VCaP (cell line): ENCODE measurements at regions not wholly inside any gene's neighbourhood (a gene's known extent, or its start where the extent isn't known, plus 50 kb on each side); places are given as distances from the start of the nearest gene placed in this dataset.

ENCODE experiments used
- H3K27ac ChIP-seq: fragments of 450-650 bp; 2 replicates; pipeline ENCODE4 v1.5.1; 2017
- CTCF ChIP-seq: fragments of 450-650 bp; conservative IDR thresholded peaks from 2 replicates; pipeline ENCODE4 v1.5.1; 2017; ENCODE audit warnings: mild to moderate bottlenecking, moderate library complexity

DNA sequence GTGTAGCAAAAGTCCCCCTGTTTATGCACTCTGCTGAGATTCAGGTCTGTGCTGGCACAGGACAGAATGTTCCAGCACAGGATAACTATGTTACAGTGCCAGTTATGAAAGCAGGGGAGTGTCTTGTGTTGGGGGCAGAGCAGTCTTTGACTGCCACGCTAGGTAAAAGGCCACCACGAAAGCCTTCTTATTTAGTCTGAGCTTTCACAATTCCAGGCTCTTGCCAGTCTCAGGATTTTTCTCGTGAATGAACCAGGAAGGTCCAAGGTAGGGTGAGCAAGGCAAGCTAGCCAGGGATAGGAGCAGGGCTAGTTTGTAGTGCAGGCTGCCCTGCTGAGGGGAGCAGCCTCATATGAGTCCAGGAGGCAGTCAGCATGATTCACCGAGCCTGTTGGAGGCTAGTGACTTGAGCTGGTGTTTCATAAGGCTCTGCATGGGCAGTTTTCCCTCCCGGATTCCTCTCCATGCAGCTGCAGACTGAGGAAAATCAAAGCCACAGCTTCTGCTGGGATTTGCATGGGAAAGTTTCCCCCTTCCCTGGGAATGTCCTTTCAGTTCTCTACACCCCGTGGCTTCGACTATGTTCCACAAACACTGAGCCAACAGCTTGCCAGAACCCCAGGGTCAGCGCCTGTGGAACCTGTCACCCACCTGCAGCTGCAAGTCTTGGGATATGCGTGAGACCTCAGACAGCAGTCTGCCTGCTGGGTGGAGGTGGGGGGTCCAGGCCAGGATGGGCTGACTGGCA lies 112.3 kb downstream of the JCAD start:
- TF ChIP-seq CTCF, result no peak
- no peak overlapping the region for H3K27ac ChIP-seq

DNA sequence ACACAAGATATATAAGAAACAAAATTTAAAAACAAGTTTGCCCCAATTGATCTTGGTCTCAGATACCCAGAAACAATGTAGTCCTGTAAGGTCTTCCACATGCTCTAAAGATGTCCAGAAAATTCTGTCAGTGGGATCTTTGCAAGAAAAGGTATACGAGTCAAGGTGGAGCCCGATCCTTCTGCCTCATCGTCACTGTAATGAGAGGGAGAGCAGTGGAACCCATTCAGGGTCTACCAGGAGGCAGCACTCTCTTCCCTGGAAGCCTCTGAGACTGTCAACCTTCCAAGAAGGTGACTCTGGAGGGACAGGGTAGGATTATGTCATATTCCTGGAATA lies 112.8 kb downstream of the JCAD start:
- H3K27ac ChIP-seq, result no peak overlapping the region
- no peak for TF ChIP-seq CTCF

DNA sequence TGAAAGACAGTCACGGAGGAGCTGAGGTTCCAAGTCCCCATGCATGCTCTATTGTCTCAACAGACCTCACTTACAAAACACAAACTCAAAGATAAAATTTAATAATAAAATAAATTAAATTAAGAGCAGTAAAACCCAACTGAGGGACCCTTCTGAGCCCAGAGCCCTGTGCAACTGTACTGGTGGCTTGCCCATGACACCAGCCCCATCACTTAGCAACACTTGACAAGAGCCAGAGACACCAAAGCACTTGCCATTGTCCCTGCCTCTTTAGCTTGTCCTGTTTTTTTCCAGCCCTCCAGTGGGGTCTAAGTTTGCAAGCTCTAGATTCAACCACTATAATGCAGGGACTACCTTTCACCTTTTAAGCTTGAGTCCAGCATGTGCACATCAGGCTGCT lies 117.9 kb downstream of the JCAD start:
- H3K27ac ChIP-seq, result no peak overlapping the region
- no peak for TF ChIP-seq CTCF

DNA sequence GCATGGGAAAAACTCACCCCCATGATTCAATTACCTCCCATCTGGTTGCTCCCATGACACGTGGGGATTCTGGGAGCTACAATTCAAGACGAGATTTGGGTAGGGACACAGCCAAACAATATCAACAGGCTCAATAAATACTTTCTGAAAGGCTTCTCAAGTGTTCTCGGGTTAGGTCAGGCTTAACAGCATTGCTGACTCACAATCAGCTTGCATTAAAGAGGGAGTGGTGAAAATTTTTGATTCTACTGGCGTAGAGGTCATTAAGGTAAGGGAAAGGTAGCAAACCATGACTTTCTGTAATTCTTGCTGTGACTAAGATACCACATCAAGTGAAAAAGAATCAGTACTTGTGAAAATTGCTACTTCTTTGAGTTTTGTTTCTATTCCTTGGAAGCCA lies 126.4 kb downstream of the JCAD start:
- no peak overlapping the region for H3K27ac ChIP-seq
- no peak for TF ChIP-seq CTCF

GRCh38 chr10:29931833-29932232 lies 127.6 kb downstream of the JCAD start:
- no peak for TF ChIP-seq CTCF
- no peak overlapping the region for H3K27ac ChIP-seq

GRCh38 chr10:29929006-29929405 lies 130.4 kb downstream of the JCAD start:
- TF ChIP-seq CTCF, result no peak
- no peak overlapping the region for H3K27ac ChIP-seq

DNA sequence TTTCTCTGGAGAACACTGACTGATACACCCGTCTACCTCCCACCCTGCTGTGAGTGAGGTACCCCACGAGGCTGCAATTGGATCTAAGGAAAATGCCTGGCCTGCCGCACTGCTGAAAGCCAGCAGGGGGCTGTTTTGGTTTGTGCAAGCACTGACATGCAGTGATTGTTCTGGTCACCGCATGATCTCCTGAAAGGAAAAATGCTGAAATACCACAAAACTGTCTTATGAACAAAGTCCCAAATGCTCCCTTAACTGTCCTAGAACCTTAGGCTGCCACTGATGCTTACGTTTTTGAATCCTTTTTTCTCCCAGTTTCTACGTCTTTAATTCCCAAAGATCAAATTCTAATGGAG lies 132.7 kb downstream of the JCAD start:
- H3K27ac ChIP-seq, result no peak overlapping the region
- TF ChIP-seq CTCF, result no peak; the same call in 1 of the 2 replicates
